Inflammatory macrophage (primary cell): ENCODE measurements at regions not wholly inside any gene's neighbourhood (a gene's known extent, or its start where the extent isn't known, plus 50 kb on each side); places are given as distances from the start of the nearest gene placed in this dataset.
A peak's percentile ranks its signal among the peaks of the same experiment; 100 is the strongest.

Source experiments
- DNase-seq, 2 donors: peaks; one replicate each; pipeline ENCODE4 v3.0.0-alpha.2; 2020 to 2022

GRCh38 chr6:56713254-56713672 lies 70.6 kb upstream of the DST start:
- DNase-seq: no peak

DNA sequence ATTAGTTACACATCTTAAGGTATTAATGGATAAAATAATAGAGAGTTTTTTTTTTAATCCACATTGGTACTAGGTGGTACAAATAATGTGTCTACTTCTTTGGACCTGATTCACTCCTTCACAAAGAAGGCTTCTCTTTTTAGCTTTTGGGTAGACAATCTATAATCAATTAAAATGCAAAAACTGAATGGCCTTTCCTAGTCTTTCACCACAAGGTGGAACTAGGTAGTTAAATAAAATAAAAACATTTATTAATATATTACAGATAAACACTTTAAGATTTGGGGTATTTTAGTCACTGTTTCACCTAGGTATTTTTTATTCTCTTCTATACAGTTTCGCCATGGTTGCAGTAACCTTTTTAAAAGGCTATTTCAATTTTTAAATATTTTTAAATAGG lies 68.3 kb upstream of the DST start:
- no peak for DNase-seq

- no peak for DNase-seq
These were observed 67.0 kb upstream of the DST start for GRCh38 chr6:56709650-56710049.

GRCh38 chr6:56708810-56709597 lies 66.3 kb upstream of the DST start:
- peak; percentile 40 to 92 for DNase-seq

GRCh38 chr6:56706981-56707726 lies 64.5 kb upstream of the DST start:
- no peak for DNase-seq

DNA sequence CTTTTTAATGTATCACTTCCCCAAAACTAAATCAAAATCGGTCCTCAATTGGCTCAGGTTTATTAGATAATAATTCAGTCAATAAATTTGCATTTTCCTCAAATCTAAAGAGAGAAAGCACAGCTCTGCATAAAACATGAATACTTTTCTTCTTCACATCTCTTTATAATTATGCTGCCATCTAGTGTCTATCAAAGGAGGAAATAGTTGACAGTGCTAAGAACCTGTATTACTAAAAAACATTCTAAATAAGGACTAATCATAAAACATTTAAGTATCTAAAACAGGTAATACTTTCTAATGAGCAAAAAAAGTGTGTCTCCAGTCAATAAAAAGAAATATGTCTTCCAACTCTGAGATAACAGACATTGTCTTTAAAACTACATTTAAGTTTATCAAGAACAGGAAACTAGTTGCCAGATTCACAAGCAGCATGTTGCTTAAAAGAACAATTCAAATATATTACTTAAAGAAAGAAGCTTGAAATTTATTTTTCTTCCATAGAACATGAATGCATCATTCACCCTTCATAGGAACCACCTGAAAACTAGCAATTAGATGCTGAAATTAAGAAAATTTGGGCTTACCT lies 56.5 kb upstream of the DST start:
- DNase-seq: peak in 1 of 2 donors; percentile 37

DNA sequence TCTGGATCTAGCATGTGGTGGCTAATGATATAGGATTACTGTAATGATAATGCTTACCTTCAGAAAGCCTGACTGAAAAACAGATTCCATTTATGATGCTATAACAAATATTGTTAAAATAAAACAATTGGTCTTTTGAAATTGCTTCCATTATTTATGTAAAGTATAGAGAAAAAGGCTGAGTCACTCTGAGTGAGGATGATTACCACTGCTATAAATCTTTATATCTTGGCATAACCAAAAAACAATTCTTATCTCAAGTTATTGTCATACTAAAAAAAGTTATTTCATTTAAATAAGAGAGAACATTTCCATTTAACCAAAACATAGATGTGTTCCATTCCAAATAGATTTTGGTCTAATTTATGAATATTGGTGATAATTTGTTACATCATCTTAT lies 53.0 kb upstream of the DST start:
- no peak for DNase-seq

- no peak for DNase-seq
These were observed 51.3 kb upstream of the DST start for GRCh38 chr6:56694002-56694401.

- no peak for DNase-seq
These were observed 50.5 kb upstream of the DST start for GRCh38 chr6:56693246-56693607.

GRCh38 chr6:56692523-56693245 lies 50.0 kb upstream of the DST start:
- peak; percentile 39 to 69 for DNase-seq
